HG03097 (cell line): ENCODE measurements at regions not wholly inside any gene's neighbourhood (a gene's known extent, or its start where the extent isn't known, plus 50 kb on each side); places are given as distances from the start of the nearest gene placed in this dataset.
"Not testable (repeated sequence)": the region's sequence is repeated elsewhere in the genome, so short reads cannot be mapped to it uniquely, and the experiment has no call there.

ENCODE experiments used
- ATAC-seq: cut with Tn5 transposase; IDR thresholded peaks from one replicate; pipeline ENCODE4 v1.9.1; 2021; ENCODE audit not compliant: unreplicated experiment, low FRiP score

GRCh38 chr5:32916648-32917047 is 205.5 kb downstream of the NPR3 start:
- ATAC-seq: no peak

GRCh38 chr5:32928761-32929160 is 217.6 kb downstream of the NPR3 start:
- no peak for ATAC-seq

- ATAC-seq: not testable (repeated sequence)
Observed at GRCh38 chr5:32931438-32931837, 220.3 kb downstream of the NPR3 start.

DNA sequence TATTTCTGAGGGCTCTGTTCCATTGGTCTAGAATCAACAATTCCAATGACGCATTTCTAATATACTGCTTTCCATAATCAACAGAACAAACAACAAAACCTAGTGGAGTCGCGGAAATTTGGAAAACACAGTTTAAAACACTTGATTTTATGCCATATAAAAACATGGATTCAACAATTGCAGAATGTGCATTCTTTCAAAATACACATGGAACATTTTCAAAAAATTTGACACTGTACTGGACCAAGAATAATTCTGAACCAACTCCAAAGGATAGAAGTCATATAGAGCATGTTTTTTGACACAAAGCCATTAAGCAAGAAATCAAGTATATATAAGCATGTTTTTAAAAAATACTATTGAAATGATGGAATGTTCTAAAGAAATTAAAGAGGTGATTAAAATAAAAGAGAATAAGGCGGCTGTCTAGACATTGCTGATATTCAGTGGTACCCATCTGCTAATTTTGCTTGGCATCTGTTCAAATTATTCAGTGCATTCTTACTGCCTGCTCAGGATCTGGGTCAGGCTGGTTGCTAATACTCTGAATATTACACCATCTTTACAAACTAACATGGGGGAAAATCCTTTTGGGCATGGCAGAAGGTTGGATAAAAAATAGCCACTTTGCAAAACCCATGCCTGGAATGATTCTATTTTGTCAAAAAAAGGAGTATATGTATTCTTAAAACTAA is 221.3 kb downstream of the NPR3 start:
- no peak for ATAC-seq

DNA sequence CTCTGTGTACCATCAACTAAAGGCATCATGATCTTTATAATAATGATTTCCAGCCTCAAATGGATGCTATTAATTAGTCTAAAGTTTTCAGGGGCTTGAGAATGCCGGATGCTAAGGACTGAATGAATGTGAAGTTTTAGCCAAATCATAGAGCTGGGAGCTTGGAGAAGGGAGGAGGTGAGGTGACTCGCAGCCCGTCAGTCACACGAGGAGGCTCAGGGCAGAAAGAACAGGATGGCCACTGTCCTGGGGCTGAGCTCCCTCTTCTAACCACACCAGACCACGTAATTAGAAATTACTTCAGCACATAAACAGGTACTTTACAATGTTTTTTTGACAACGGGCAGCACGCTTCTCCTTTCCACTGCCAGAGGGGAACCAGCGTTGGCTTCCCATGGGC is 222.6 kb downstream of the NPR3 start:
- ATAC-seq: no peak

GRCh38 chr5:32934529-32934928 is 223.4 kb downstream of the NPR3 start:
- ATAC-seq: no peak

- no peak for ATAC-seq
Observed at GRCh38 chr5:32935283-32935682, 224.2 kb downstream of the NPR3 start.

- no peak for ATAC-seq
Observed at GRCh38 chr5:32936329-32936728, 225.2 kb downstream of the NPR3 start.

GRCh38 chr5:32942225-32942989 is 231.3 kb downstream of the NPR3 start:
- no peak for ATAC-seq

- no peak for ATAC-seq
Observed at GRCh38 chr5:32949286-32949970, 238.3 kb downstream of the NPR3 start.

- ATAC-seq: no peak
Observed at GRCh38 chr5:32951003-32951402, 239.9 kb downstream of the NPR3 start.

DNA sequence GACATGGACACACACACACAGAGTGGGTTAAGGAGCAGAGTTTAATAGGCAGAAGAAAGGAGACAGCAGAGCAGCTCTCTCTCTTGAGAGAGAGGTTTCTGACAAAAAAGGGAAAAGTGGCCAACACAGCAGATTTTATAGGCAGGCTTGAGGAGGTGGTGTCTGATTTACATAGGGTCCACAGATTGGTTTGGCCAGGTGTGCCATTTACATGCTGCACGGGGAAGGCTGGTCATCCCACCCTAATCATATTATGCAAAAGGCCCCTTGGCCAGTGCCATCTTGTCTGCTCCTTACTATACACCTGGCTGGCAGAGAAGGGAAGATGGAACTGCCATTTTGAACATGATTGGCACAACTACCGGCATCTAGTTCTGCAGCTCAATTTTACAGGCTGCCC is 240.8 kb downstream of the NPR3 start:
- ATAC-seq: no peak

GRCh38 chr5:32952421-32952820 is 241.3 kb downstream of the NPR3 start:
- not testable (repeated sequence) for ATAC-seq

- ATAC-seq: no peak
Observed at GRCh38 chr5:32953694-32954093, 242.6 kb downstream of the NPR3 start.

GRCh38 chr5:32955814-32956213 is 244.7 kb downstream of the NPR3 start:
- no peak for ATAC-seq

DNA sequence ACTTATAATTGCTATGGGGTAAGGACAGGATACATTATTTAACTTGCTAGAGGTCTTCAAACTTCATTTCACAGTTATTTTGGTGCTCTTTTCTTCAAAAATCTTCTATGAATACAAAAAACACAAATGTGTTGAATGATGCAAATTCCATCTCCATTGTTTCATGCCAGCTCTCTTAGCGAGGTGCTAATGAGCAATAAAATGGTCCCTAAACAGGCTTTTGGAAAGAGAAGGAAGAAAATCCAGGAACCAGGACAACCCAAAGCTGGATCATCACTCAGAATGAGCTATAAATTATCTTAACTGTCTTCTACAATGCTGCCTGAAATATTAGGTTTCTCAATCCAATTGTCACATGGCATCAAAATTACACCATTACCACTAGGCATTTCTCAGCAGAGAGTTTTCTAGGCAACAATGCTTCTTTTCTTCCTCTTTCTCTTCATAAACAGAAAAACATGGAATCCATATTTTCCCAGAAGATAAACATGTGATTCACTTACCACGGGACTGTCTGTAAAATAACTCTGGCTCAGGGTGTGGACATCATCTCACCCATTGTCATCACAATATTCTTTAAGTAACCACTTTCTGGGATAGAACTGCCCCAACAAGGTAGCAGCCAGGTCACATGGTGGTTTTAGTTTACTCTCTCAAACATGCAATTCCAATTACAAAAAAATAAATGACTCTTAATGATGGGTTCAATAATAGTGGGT is 249.4 kb downstream of the NPR3 start:
- ATAC-seq: no peak

- ATAC-seq: no peak
Observed at GRCh38 chr5:32961059-32961415, 249.9 kb downstream of the NPR3 start.

DNA sequence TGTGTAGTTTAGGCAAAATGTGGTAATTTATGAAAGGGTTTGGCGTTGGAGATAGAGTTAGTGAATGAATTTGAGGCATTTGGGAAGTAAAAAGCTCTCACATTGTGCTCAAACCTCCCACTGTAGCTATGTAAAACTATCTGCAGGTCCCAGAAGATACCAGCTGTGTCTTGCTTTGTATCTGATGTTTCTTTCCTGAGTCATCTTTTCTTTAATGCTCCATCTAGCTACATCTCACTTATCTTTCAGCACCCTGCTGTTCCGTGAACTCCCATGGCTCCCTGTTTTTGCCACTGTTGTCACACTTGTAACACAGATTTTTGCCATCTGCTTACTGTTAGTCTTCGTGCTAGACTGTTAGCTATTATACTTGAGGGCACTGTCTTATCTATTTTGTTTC is 253.1 kb downstream of the NPR3 start:
- ATAC-seq: no peak

DNA sequence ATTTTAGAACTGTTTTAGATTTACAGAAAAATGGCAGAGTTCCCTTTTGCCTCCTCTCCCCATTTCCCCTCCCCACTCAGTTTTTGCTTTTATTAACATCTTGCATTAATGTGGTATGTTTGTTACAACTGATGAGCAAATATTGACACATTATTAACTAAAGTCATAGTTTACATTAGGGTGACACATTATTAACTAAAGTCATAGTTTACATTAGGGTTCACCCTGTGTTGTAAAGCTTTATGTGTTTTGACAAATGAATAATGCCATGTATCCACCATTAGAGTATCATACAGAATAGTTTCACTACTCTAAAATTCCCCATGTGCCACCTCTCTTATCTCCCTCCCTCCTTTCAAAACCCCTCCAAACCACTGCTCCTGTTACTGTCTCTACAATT is 262.5 kb downstream of the NPR3 start:
- ATAC-seq: no peak

DNA sequence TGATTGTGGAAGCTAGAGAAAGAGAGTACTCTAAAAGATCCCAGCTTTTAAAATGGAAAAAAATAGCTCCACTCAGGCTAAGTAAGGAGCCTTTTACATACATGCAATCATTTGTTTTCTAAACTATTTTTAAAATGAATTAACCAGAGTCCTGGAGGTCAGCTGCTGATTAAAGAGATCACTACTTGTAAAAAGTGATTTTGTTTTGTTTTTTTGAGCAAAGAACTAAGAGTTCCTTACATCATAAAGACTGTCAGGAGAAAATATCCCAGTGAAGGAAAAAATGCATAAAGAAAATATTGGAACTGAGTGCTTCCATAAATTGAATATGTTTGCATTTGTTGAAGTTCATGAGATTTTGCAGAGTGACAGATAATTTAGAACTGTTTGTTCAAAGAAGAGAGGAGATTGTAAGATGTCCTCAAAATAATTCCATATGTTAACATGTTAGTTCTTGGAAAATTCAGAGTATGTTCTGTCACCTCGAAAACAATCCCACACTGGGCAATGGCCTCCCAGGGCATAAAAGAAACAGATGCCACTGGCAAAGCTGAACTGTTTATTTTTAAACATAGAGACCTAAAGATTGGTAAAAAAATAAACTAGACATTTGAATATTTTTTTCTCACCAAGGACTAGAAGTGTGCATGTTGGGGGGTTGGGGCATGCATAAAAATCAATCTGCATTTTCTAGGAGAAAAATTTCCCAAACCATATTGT is 264.7 kb downstream of the NPR3 start:
- ATAC-seq: no peak
